GM20000 (cell line): ENCODE measurements at regions not wholly inside any gene's neighbourhood (a gene's known extent, or its start where the extent isn't known, plus 50 kb on each side); places are given as distances from the start of the nearest gene placed in this dataset.

Experiments
- DNase-seq: peaks from one replicate; pipeline ENCODE4 v3.0.0; 2012; ENCODE audit warnings: low spot score
- TF ChIP-seq, protein P1 (sequence below): IDR thresholded peaks from 2 replicates; pipeline ENCODE4 v1.5.1; 2012; ENCODE audit warnings: mild to moderate bottlenecking, control low read depth; ENCODE audit errors: extremely low read depth, missing control alignments

DNA sequence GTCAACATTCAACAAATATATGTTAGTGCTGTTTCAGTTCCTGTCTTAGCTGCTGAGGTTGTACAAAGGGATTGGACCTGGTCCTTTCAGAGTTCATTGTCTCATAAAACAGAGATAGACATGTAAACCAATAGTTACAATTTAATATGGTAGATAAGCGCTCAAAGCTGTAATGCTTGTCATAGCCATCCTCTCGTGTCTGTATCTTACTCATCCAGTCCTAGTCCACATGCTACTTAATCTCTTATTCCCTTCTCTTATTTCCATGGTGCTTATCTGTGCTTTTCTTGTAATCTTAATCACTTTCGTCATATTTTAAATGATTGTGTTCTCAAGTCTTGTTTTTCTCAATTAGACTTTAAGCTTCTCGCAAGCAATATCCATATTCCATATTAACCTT is 185.2 kb upstream of the OBI1 start:
- TF ChIP-seq, protein P1, sequence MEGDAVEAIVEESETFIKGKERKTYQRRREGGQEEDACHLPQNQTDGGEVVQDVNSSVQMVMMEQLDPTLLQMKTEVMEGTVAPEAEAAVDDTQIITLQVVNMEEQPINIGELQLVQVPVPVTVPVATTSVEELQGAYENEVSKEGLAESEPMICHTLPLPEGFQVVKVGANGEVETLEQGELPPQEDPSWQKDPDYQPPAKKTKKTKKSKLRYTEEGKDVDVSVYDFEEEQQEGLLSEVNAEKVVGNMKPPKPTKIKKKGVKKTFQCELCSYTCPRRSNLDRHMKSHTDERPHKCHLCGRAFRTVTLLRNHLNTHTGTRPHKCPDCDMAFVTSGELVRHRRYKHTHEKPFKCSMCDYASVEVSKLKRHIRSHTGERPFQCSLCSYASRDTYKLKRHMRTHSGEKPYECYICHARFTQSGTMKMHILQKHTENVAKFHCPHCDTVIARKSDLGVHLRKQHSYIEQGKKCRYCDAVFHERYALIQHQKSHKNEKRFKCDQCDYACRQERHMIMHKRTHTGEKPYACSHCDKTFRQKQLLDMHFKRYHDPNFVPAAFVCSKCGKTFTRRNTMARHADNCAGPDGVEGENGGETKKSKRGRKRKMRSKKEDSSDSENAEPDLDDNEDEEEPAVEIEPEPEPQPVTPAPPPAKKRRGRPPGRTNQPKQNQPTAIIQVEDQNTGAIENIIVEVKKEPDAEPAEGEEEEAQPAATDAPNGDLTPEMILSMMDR, result no peak
- no peak for DNase-seq

DNA sequence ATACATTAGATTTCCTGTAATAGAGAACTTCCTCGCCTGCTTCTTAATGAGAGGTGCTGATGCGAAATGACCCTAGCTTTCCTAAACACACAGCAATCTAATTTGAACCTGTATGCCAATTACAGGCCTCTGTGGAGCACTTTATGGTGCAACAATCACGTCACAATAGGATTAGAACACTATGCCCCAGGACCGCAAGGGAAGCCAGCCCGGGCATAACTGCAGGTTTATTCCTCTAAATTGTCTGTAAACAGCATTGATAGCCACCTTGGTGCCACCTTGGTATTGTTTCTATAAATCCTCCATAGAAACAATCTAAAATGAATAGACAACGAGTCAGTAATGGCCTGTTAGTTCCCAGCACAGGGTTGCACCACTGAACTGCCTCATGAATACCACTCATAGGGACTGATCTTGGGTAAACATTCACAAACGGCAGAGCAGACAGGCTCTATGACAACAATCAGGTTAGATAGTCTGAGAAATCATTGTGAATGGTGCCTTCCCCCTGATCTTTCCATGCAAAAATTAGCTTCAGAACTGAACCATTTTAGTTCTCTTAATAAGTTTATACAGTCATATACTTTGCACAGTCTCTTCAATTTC is 182.5 kb upstream of the OBI1 start:
- TF ChIP-seq, protein P1, result no peak
- no peak for DNase-seq

DNA sequence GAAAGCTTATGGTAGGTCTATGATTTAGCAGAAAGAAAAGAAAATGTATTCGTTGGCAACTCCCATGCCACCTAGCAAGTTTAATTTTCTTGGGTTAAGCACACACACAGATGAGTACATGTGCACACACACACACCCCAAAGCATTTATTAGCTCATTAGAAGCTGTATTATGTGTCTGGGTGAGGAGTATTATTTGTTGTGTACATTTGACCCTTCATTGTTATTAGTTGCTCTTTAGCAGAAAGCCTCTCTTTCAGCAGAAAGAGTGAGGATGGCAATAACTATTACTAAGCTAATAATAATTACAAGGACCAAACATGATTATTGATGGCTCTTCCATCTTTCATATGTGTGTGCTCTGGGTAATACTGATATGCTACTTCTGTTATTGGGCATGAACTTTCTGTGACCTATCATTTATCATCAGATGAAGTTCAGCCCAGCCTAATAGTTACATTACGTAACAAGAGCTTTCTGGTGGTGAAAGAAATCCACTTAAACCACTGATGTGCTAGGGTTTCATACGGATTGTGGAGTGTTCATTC is 177.4 kb upstream of the OBI1 start:
- no peak for DNase-seq
- TF ChIP-seq, protein P1, result no peak

DNA sequence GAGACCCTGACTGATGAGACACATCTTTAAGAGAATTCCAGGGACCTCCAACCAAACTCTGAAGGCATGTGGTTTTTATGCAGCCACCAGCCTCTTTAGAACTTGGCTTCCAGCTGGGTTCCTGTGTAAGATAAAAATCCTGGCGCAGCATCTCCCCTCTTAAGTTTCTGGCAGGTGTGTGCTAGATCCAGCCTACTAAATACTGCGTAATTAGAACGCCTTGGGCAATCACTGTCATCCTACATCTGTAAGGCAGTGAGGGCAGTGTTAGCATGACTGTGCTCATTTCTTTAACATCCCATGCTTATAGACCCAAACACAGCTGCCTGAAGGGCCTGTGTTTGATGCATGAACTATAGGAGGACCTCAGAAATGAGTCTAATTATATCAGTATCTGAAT is 173.5 kb upstream of the OBI1 start:
- TF ChIP-seq, protein P1, result no peak
- DNase-seq, result no peak

DNA sequence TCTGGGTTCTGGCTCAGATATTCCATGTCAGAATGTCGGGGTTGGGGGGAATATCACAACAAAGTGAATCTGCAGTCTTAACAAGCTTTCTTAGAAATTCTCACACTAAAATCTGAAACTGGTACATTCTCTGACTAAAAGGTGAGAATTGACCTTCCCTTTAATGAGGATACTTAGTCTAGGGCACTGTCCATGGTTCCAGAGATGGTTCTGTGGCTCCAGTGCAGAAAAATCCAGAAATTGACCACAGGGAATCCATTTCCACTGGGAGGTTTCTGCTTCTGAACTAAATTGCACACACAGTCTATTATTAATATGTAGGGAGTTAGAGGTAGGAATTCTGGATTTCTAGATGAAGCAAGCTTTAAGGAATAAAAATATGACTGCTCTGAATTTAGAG is 171.6 kb upstream of the OBI1 start:
- TF ChIP-seq, protein P1, result no peak
- DNase-seq, result no peak

DNA sequence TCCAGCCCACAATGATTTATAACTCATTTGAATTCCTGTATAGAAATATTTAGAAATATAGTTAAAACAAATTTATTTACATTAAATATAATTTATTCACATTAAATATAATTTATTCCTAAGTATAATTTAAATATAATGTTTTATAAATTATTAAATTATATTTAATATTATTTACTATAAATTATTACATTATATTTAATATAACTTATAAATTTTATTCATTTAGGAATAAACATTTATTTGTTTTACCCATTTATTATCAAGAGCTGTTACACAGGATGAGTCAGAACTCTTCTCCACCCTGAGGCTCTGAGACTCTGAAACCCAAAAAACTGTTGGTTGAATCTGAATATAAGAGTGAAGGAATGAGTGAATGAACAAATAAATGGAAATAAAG is 170.9 kb upstream of the OBI1 start:
- TF ChIP-seq, protein P1, result no peak

DNA sequence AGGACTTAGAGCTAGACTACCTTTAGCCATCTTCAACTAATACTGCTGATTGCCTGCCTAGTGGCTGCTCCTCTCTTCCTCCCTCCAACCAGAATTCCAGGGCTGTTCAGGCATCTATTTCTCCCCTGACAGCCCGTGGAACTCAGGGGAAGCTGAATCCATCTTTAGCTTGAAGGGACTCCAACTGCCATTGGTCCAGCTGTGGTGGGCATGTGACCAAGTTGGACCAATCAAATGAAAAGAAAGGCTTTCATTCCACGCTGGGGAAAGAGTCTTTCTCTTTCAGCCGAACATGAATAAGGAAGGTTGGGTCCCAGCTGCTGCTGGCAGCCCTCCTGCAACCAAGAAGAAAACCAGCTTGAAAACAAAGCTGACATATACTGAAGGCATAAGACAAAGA is 168.5 kb upstream of the OBI1 start:
- TF ChIP-seq, protein P1, result no peak
- DNase-seq, result no peak

More for the DNA sequence above, 170.9 kb upstream of the OBI1 start:
- DNase-seq, result no peak
